ENCODE measurements at regions not wholly inside any gene's neighbourhood (a gene's known extent, or its start where the extent isn't known, plus 50 kb on each side); places are given as distances from the start of the nearest gene placed in this dataset.

DNA sequence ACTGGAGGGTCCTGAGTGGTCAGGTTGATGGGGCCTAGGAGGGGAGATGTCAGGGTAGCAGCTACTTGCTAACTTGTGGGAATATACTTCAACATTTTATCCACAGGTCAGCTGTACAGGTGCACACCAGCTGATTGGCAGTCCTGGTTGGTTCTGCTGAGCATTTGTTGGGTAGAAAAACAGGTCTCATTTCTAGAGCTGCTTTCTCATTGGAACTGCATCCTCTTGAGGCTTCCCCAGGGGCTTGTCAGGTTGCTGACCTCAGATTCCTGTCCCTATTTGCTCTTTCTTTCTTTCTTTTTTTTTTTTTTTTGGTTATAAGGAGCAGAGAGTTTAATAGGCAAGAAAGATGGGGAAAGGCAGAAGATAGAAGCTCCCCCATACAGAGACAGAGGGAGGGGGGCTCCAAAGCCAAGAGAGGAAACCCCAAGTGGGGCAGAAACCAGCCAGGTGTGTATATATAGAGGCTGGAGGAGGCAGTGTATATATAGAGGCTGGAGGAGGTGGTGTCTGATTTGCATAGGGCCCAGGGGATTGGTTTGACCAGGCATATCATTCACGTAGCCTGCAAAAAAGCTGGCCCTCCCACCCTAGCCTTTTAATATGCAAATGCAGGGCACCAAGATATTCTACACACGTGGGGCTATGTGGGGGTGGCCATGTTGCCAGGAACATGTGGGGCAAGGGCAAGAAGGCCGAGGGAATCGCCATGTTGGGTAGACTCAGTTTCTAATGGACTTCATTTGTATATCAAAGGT is 57.3 kb upstream of the STUM start:
- no peak for DNase-seq

DNA sequence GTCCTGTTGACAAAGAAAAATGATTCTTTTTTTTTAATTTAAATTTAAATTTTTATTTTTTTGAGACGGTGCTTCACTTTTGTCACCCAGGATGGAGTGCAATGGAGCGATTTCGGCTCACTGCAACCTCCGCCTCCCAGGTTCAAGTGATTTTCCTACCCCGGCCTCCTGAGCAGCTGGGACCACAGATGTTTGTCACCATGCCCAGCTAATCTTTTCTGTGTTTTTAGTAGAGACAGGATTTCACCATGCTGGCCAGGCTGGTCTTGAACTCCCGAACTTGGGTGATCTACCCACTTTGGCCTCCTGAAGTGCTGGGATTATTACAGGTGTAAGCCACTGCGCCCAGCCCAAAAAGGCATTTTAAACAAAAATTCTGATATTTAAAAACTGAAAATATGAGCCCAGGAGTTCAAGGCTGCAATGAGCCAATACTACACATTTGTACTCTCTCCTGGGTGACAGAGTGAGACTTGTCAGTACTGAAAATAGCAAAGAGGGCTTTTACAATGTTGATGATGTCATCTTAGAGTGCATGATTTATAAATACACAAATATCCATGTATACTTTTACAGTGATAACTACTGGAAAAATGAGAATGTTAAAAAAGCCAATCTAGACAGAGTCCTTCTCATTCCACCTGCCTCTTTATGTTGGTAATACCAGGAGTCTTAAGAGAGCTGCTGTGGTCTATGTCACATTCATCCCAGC is 56.0 kb upstream of the STUM start:
- DNase-seq = no peak

DNA sequence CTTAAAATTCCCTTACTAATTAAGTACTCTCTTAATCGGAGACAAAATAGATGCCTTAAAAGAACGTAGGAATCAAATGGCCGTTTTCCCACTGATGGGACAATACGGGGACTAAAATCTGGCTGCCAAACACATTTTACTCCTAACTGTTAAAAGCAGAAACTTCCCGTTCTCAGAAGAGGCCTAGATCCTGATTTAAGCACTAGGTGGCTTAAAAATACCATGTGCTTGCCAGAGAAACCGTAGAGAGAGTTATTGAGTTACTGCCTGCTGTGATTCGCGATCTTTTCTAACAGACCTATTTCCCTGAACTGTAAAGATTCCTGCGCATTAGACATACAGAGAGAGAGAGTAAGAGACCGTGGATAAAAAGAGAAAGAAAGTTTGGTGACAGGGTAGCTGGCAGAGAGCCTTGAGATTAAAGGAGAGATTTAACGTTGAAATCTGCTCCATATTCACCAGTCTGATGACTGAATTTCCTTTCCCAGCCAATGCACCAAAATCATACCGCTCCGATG is 54.4 kb upstream of the STUM start:
- no peak for DNase-seq

DNA sequence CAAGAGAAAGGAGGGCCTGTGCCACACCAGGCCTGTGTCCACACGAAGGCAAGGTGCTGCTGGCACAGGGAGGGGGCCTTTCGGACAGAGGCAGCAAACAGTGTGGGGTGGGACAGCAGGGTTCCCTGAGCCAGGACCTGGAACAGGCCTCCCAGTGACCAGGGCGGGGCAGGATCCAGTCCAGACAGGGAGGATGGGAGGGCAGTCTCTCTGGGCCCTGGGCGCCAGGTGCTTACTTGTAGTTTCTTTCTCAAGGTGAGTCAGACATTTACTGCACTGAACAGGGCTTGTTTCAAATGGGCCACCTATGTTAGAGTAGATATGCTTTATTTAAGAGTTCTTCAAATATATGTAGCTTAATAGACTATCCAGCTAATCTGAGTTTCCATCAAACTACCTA is 52.8 kb upstream of the STUM start:
- no peak for DNase-seq

DNA sequence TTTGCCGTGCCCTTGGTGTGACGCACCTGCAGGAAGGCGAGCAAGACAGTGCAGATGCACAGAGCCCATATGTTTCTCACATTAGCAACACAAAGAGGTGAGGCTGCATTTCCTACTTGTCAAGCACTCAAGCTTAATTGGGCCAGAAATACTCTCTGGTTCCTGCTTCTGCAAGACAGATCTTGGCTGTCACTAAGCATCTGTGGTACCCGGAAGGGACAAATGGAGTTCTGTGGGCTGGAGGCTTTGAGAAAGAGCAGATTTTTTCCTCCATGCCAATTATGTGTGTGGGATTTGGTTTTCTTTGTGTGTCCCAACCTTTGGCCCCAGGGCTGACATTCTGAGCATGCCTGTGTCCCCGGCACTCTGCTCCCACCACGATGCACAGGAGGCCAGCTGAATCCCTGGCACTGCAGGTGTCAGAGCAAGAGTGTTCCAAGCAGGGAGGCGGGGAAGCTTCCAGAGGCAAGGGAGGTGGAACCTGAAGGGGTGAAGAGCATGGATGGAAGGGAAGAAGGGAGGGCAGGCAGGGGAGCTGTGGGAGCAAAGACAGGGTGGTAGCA is 52.0 kb upstream of the STUM start:
- no peak for DNase-seq

DNA sequence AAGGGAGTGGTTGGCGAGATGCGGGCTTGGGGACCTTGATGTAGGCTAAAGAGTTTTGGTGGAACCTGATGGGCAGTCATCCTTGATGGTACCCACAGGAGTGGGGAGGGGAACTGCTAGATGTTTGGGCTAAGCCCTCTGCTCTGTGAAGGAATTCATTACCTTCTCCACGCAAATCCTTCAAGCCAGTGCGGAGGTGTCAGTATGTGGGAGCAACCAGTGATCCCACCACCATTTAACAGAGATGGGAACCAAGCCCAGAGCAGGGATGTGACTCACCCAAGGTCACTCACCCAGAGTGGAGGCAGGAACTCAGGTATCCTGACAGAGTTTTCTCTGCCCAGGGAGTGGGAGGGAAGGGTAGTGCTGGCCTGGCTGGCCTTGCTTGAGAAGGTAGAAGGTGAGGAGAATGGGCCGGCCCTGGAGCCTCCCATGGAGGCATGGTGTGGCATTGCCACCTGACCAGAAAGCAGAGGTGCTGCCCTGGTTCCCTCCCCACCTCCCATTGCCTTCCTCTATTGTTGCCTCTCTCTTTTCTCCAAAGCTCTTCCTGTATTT is 51.2 kb upstream of the STUM start:
- no peak for DNase-seq

DNA sequence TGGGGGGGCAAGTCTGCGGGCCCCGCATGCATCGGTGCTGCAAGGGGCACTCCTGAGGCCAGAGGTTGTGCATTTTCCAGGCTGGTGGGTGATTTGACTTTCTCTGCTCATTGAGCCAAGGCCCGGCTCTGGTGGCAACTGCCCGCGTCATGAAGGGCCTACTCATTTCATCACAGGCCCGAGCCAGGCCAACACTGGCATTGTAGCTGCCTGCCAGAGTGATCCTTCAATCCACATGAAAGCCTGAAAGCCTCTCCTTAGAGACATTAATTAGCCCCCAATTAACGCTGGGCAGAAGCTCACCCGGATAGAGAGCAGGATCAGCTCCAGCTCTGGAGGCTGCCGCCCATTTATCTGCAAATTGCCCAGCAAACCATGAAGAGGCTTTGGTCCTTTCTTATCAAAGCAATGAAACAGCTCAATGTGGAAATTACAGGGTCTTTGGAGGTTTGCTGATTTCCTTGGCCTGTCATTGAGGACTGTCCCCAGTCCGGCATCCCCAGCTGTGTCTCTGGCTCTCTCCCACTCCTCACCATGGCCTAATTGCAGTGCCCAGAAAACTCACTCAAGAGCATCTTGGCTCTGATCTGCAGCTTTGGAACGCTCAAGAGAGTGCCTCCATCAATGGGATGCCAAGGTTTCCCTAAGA is 50.4 kb upstream of the STUM start:
- DNase-seq = no peak

DNA sequence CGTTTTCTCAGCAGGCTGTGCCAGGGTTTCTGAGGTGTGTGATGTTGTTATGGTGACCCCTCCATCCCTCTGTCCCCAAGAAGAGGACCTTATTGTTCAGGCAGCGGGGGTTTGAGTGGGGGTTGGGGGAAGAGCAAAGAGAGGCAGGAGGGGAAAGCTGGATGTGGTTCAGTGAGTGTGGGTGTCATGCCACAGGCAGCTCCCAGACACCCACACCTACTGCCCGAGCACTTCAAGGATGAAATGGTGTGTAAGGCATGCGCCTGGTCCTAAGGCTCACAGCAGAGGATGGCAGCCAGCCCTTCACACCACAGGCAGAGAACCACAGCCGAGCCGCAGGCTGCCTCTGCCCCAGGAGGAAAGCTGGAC is 49.9 kb upstream of the STUM start:
- no peak for DNase-seq
